GM18951 (cell line): ENCODE measurements at regions not wholly inside any gene's neighbourhood (a gene's known extent, or its start where the extent isn't known, plus 50 kb on each side); places are given as distances from the start of the nearest gene placed in this dataset.

Source experiments
- POLR2A ChIP-seq: IDR thresholded peaks from 4 replicates; pipeline ENCODE4 v1.6.1; 2011; ENCODE audit warnings: mild to moderate bottlenecking; ENCODE audit not compliant: insufficient read length, insufficient read depth; ENCODE audit errors: extremely low read depth
- in situ Hi-C: fragments of 300-500 bp; cut with MboI; formaldehyde crosslinking; loops from one replicate; pipeline ENCODE4 v1.12.0; 2022; ENCODE audit warnings: low sequenced_read_pairs, mixed read lengths, inconsistent platforms; ENCODE audit not compliant: unreplicated experiment

GRCh38 chr16:86387468-86388440, 122.6 kb upstream of the FOXF1 start:
- in situ Hi-C loops, result no loop called here
- TF ChIP-seq POLR2A, result no peak

- TF ChIP-seq POLR2A, result no peak
- in situ Hi-C loops, result no loop called here
Observed at GRCh38 chr16:86388976-86389375, 121.4 kb upstream of the FOXF1 start.

GRCh38 chr16:86389566-86390328, 120.6 kb upstream of the FOXF1 start:
- in situ Hi-C loops, result no loop called here
- no peak for TF ChIP-seq POLR2A

- in situ Hi-C loops, result no loop called here
- TF ChIP-seq POLR2A, result no peak
Observed at GRCh38 chr16:86390335-86390734, 120.0 kb upstream of the FOXF1 start.

- in situ Hi-C loops, result no loop called here
- TF ChIP-seq POLR2A, result no peak
Observed at GRCh38 chr16:86391486-86391885, 118.8 kb upstream of the FOXF1 start.

GRCh38 chr16:86391984-86392383, 118.3 kb upstream of the FOXF1 start:
- no peak for TF ChIP-seq POLR2A
- in situ Hi-C loops, result no loop called here

GRCh38 chr16:86392436-86393152, 117.7 kb upstream of the FOXF1 start:
- in situ Hi-C loops, result no loop called here
- no peak for TF ChIP-seq POLR2A

GRCh38 chr16:86393907-86394626, 116.3 kb upstream of the FOXF1 start:
- in situ Hi-C loops, result no loop called here
- no peak for TF ChIP-seq POLR2A

GRCh38 chr16:86395477-86395876, 114.8 kb upstream of the FOXF1 start:
- in situ Hi-C loops, result no loop called here
- TF ChIP-seq POLR2A, result no peak

- no peak for TF ChIP-seq POLR2A
- in situ Hi-C loops, result no loop called here
Observed at GRCh38 chr16:86396422-86396821, 113.9 kb upstream of the FOXF1 start.

GRCh38 chr16:86396901-86397311, 113.4 kb upstream of the FOXF1 start:
- no peak for TF ChIP-seq POLR2A
- in situ Hi-C loops, result no loop called here

GRCh38 chr16:86398201-86398600, 112.1 kb upstream of the FOXF1 start:
- in situ Hi-C loops, result no loop called here
- no peak for TF ChIP-seq POLR2A
